K562 (cell line): ENCODE measurements at regions not wholly inside any gene's neighbourhood (a gene's known extent, or its start where the extent isn't known, plus 50 kb on each side); places are given as distances from the start of the nearest gene placed in this dataset.

ENCODE experiments used
- ATAC-seq: fragments of 200-7000 bp; cut with Tn5 transposase; 3 replicates; pipeline ENCODE4 v1.9.1; 2020; ENCODE audit warnings: moderate library complexity
- BruUV-seq: library from RNA; stranded (reverse); fragments of 400-500 nt; replicated peaks from 2 replicates; lab custom pipeline; 2021; lab: Mats Ljungman, UMichigan
- CTCF ChIA-PET: fragments of 300-600 bp; formaldehyde crosslinking; extraction: SDS; loops from one replicate; lab custom pipeline; 2021; ENCODE audit warnings: low intra/inter-chr PET ratio; lab: Yijun Ruan, JAX
- POLR2A ChIA-PET: fragments of 300-600, 350-650 bp; sonication (Branson Sonifier 250); formaldehyde crosslinking; extraction: SDS; loops from one replicate; lab custom pipeline; 2021; ENCODE audit warnings: antibody characterized with exemption, inconsistent platforms; lab: Yijun Ruan, JAX
- DNase-seq, 4 experiments: peaks; one replicate each; pipeline versions ENCODE4 v3.0.0 to v3.0.0-alpha.2; 2011 to 2018; ENCODE audit warnings: low spot score in 3 of 4, mixed read lengths in 3 of 4; ENCODE audit errors: extremely low read depth in 1 of 4
- FAIRE-seq: peaks from 2 replicates; lab custom pipeline; 2011; peaks lifted over from hg19 to GRCh38; lab: Jason Lieb, UNC
- H2AFZ ChIP-seq: 2 replicates; pipeline ENCODE4 v1.6.0; 2011; ENCODE audit warnings: low read depth, low read length, control low read depth, inconsistent platforms
- H3K27ac ChIP-seq: fragments of 200-600 bp; 3 replicates; pipeline ENCODE4 v1.8.0; 2011; ENCODE audit warnings: low read depth, mild to moderate bottlenecking, control low read depth, inconsistent platforms, low read length, moderate library complexity, mixed read lengths; ENCODE audit errors: extremely low read depth
- H3K27me3 ChIP-seq, 2 experiments: fragments of 300-600 bp in 1 of 2; 2 replicates in 1 of 2; 3 replicates in 1 of 2; pipeline versions ENCODE4 v1.6.0 to v1.8.0; 2011; ENCODE audit warnings: inconsistent platforms in 2 of 2, low read length in 2 of 2, mild to moderate bottlenecking in 1 of 2, mixed read lengths in 1 of 2, moderate library complexity in 1 of 2; ENCODE audit not compliant: control insufficient read depth in 2 of 2, insufficient read depth in 2 of 2
- H3K36me3 ChIP-seq: fragments of 300-600 bp; 3 replicates; pipeline ENCODE4 v1.8.0; 2011; ENCODE audit warnings: mild to moderate bottlenecking, low read length, inconsistent platforms; ENCODE audit not compliant: control insufficient read depth, insufficient read depth
- H3K4me1 ChIP-seq, 2 experiments: fragments of 200-600 bp in 1 of 2; replicated peaks in 1 of 2; 2 replicates in 1 of 2; 3 replicates in 1 of 2; pipeline versions ENCODE4 v1.5.1 to v1.8.0; 2011; ENCODE audit warnings: inconsistent platforms in 2 of 2, low read length in 2 of 2, mild to moderate bottlenecking in 1 of 2, mixed read lengths in 1 of 2, moderate library complexity in 1 of 2; ENCODE audit not compliant: control insufficient read depth in 2 of 2, insufficient read depth in 2 of 2
- H3K4me2 ChIP-seq: 2 replicates; pipeline ENCODE4 v1.6.1; 2011; ENCODE audit warnings: low read length, control low read depth, inconsistent platforms, mixed read lengths; ENCODE audit not compliant: insufficient read depth
- H3K4me3 ChIP-seq: fragments of 200-600 bp; sonication (generic), shearing (Covaris generic); 2 replicates; pipeline ENCODE4 v1.5.1; 2016; ENCODE audit warnings: control low read depth, inconsistent platforms
- H3K79me2 ChIP-seq: fragments of 200-600 bp; 3 replicates; pipeline ENCODE4 v1.8.0; 2011; ENCODE audit warnings: low read length, inconsistent platforms; ENCODE audit not compliant: control insufficient read depth, insufficient read depth
- H3K9ac ChIP-seq, 2 experiments: 2 replicates each; pipeline versions ENCODE4 v1.6.0 to v1.6.1; 2011; ENCODE audit warnings: low read depth in 2 of 2, low read length in 2 of 2, control low read depth in 1 of 2, inconsistent platforms in 1 of 2, mild to moderate bottlenecking in 1 of 2, mixed read lengths in 1 of 2; ENCODE audit not compliant: insufficient read depth in 1 of 2
- H3K9me1 ChIP-seq: one replicate; pipeline ENCODE4 v1.6.0; 2011; ENCODE audit warnings: inconsistent platforms, mild to moderate bottlenecking, low read length, moderate library complexity; ENCODE audit not compliant: control insufficient read depth, insufficient read depth
- H3K9me3 ChIP-seq: replicated peaks from 2 replicates; pipeline ENCODE4 v1.5.1; 2011; ENCODE audit warnings: low read depth, low read length, inconsistent platforms; ENCODE audit not compliant: control insufficient read depth, insufficient read depth
- H4K20me1 ChIP-seq: replicated peaks from 2 replicates; pipeline ENCODE4 v1.6.1; 2011; ENCODE audit warnings: low read length, inconsistent platforms, mixed read lengths; ENCODE audit not compliant: control insufficient read depth, insufficient read depth
- MLLT1 ChIP-seq, 2 experiments: fragments of 450-650 bp; IDR thresholded peaks; 2 replicates each; pipeline ENCODE4 v1.6.1; 2016
- NBN ChIP-seq: fragments of 450-650 bp; IDR thresholded peaks from 2 replicates; pipeline ENCODE4 v1.6.1; 2016; ENCODE audit warnings: low read depth, mild to moderate bottlenecking
- NFATC3 ChIP-seq: fragments of 450-650 bp; IDR thresholded peaks from 2 replicates; pipeline ENCODE4 v1.6.1; 2017; ENCODE audit warnings: mild to moderate bottlenecking
- NR2C2 ChIP-seq, 2 experiments: fragments of 200-800 bp in 1 of 2; sonication (Bioruptor generic) in 1 of 2; sonication (generic) in 1 of 2; formaldehyde crosslinking in 1 of 2; IDR thresholded peaks; 2 replicates each; pipeline versions ENCODE4 v1.6.1 to v1.8.0; 2016 to 2022; ENCODE audit warnings: mild to moderate bottlenecking in 1 of 2, missing compliant biosample characterization in 1 of 2, missing genetic modification characterization in 1 of 2, missing genetic modification reagents in 1 of 2
- NRF1 ChIP-seq, 2 experiments: fragments of 450-650 bp; IDR thresholded peaks in 1 of 2; conservative IDR thresholded peaks in 1 of 2; 2 replicates each; pipeline ENCODE4 v1.6.1; 2014; ENCODE audit warnings: mild to moderate bottlenecking in 2 of 2
- PHB ChIP-seq: fragments of 250-450 bp; sonication (Bioruptor Pico); IDR thresholded peaks from 2 replicates; pipeline ENCODE4 v1.5.0; 2021
- RCOR1 ChIP-seq, 2 experiments: IDR thresholded peaks; 2 replicates each; pipeline ENCODE4 v1.6.1; 2012; ENCODE audit warnings: low read depth in 2 of 2, low read length in 2 of 2, borderline replicate concordance in 1 of 2, improper control_type of control experiment in 1 of 2
- TCF7 ChIP-seq: sonication (generic); IDR thresholded peaks from 2 replicates; pipeline ENCODE4 v1.6.1; 2016; ENCODE audit warnings: antibody characterized with exemption, borderline replicate concordance
- THAP12 ChIP-seq: fragments of 250-450 bp; sonication (Bioruptor Pico); IDR thresholded peaks from 2 replicates; pipeline ENCODE4 v1.9.0; 2021; ENCODE audit warnings: mild to moderate bottlenecking, inconsistent platforms
- ZNF586 ChIP-seq: fragments of 450-650 bp; formaldehyde crosslinking; conservative IDR thresholded peaks from 2 replicates; pipeline ENCODE4 v1.4.0; 2020; ENCODE audit warnings: mild to moderate bottlenecking, moderate library complexity
- ZNF707 ChIP-seq: fragments of 250-450 bp; sonication (Bioruptor Pico); conservative IDR thresholded peaks from 2 replicates; pipeline ENCODE4 v1.8.0; 2022; ENCODE audit warnings: inconsistent platforms, mild to moderate bottlenecking, moderate library complexity
- WGBS: fragments of 100-300 bp; shearing (Covaris generic); methylation state at CpG from one replicate; pipeline ENCODE4 v1.1.6; 2016; ENCODE audit warnings: low coverage, mixed read lengths; ENCODE audit not compliant: insufficient coverage; ENCODE audit errors: missing lambda C conversion rate; 5-methylcytosine and 5-hydroxymethylcytosine counted together
- in situ Hi-C: fragments of 300-500 bp; cut with MboI; formaldehyde crosslinking; loops from 4 replicates; pipeline ENCODE4 v1.15.0; 2018; ENCODE audit warnings: inconsistent platforms, mixed read lengths
- intact Hi-C: fragments of 100-400 bp; cut with micrococcal nuclease; formaldehyde crosslinking; loops from 2 replicates; pipeline ENCODE4 v1.14.2; 2022

GRCh38 chr1:82466891-82467290, 666.2 kb downstream of the ADGRL2 start:
- Histone ChIP-seq H3K27ac (no peak overlapping the region), H3K9me1 (no peaks in the 10 kb centered on the region), H3K4me2 (no peak overlapping the region), H3K9me3 (no peaks in the 10 kb centered on the region), H3K27me3 (no peaks in the 10 kb centered on the region), H3K4me3 (no peak overlapping the region), H3K79me2 (no peaks in the 10 kb centered on the region), H3K36me3 (no peaks in the 10 kb centered on the region), H3K9ac (no peak overlapping the region), H4K20me1 (no peaks in the 10 kb centered on the region), H2AFZ (no peak overlapping the region), H3K4me1 (no peaks in the 10 kb centered on the region)
- intact Hi-C loops (no loop called here), in situ Hi-C loops (no loop called here)
- no peak for ATAC-seq
- 0% methylated on average over 1 of the region's 1 CpG for whole genome bisulfite sequencing
- no peak for FAIRE-seq
- TF ChIP-seq ZNF586 (no peak), NR2C2 (CRISPR knock-in tag; IDR thresholded peaks at IDR 0.05) (no peak), NR2C2 (tag; IDR thresholded peaks at IDR 0.05) (no peak), TCF7 (no peak), MLLT1 (IDR thresholded peaks at IDR 0.05) (no peak), THAP12 (no peak), PHB (CRISPR knock-in tag) (no peak), ZNF707 (CRISPR knock-in tag) (no peak), NRF1 (conservative IDR thresholded peaks at IDR 0.05 in 1 of 2, IDR thresholded peaks at IDR 0.05 in 1 of 2) (no peak), NBN (no peak), NFATC3 (no peak), RCOR1 (IDR thresholded peaks at IDR 0.05; ENCODE audit: borderline replicate concordance in 1 of 2, low read depth in 2 of 2, low read length in 2 of 2) (no peak)
- POLR2A ChIA-PET, result no interaction called here
- DNase-seq, result no peak
- BruUV-seq, result no TSS peak
- CTCF ChIA-PET, result no interaction called here
